Neural crest cell (in vitro differentiated cells): ENCODE measurements at regions not wholly inside any gene's neighbourhood (a gene's known extent, or its start where the extent isn't known, plus 50 kb on each side); places are given as distances from the start of the nearest gene placed in this dataset.

Experiments used
- DNase-seq: peaks from one replicate; pipeline ENCODE4 v3.0.0; 2021; ENCODE audit warnings: low read depth, mixed read lengths, low spot score
- H3K27ac Mint-ChIP-seq: one replicate; pipeline ENCODE4 v1.8.0; 2021; ENCODE audit warnings: mild to moderate bottlenecking, mixed read lengths; ENCODE audit not compliant: unreplicated experiment
- H3K27me3 Mint-ChIP-seq: 2 replicates; pipeline ENCODE4 v1.8.0; 2021; ENCODE audit warnings: low read depth, mild to moderate bottlenecking, mixed read lengths
- H3K36me3 Mint-ChIP-seq: 2 replicates; pipeline ENCODE4 v1.8.0; 2021; ENCODE audit warnings: low read depth, mild to moderate bottlenecking, mixed read lengths
- H3K4me1 Mint-ChIP-seq: 2 replicates; pipeline ENCODE4 v1.8.0; 2021; ENCODE audit warnings: mixed read lengths
- H3K4me3 Mint-ChIP-seq: one replicate; pipeline ENCODE4 v1.8.0; 2021; ENCODE audit warnings: mild to moderate bottlenecking, mixed read lengths
- H3K9me3 Mint-ChIP-seq: 2 replicates; pipeline ENCODE4 v1.8.0; 2021; ENCODE audit warnings: mixed read lengths
- CTCF ChIP-seq: fragments of 200-600 bp; sonication (generic); conservative IDR thresholded peaks from 2 replicates; pipeline ENCODE4 v1.5.0; 2021; ENCODE audit warnings: antibody characterized with exemption, mild to moderate bottlenecking

- TF ChIP-seq CTCF = no peak
- no peak overlapping the region for H3K4me3 Mint-ChIP-seq
- no peak for DNase-seq
- no peaks in the 10 kb centered on the region for H3K27me3 Mint-ChIP-seq
- peaks cover 3% of the 10 kb centered on the region for H3K4me1 Mint-ChIP-seq
- H3K9me3 Mint-ChIP-seq = peaks cover 8% of the 10 kb centered on the region
- H3K27ac Mint-ChIP-seq = no peak overlapping the region
- peaks cover 4% of the 10 kb centered on the region for H3K36me3 Mint-ChIP-seq
These were observed 342.2 kb downstream of the PPARGC1A start for GRCh38 chr4:23547601-23548000.

- Mint-ChIP-seq H3K27ac (no peak overlapping the region), H3K27me3 (no peaks in the 10 kb centered on the region), H3K36me3 (peaks cover 4% of the 10 kb centered on the region), H3K9me3 (peaks cover 8% of the 10 kb centered on the region), H3K4me1 (peaks cover 3% of the 10 kb centered on the region), H3K4me3 (no peak overlapping the region)
- DNase-seq = no peak
- TF ChIP-seq CTCF = no peak
These were observed 342.8 kb downstream of the PPARGC1A start for GRCh38 chr4:23547096-23547495.

GRCh38 chr4:23539969-23540569, 349.8 kb downstream of the PPARGC1A start:
- peaks cover 25% of the 10 kb centered on the region for H3K9me3 Mint-ChIP-seq
- peaks cover 7% of the 10 kb centered on the region for H3K36me3 Mint-ChIP-seq

GRCh38 chr4:23533859-23534258, 356.0 kb downstream of the PPARGC1A start:
- no peak for TF ChIP-seq CTCF
- H3K27ac Mint-ChIP-seq = no peak overlapping the region

More at GRCh38 chr4:23539969-23540569, 349.8 kb downstream of the PPARGC1A start:
- TF ChIP-seq CTCF = no peak
- DNase-seq = no peak
- Mint-ChIP-seq H3K27ac (no peak overlapping the region), H3K27me3 (no peaks in the 10 kb centered on the region), H3K4me3 (no peak overlapping the region), H3K4me1 (peaks cover 10% of the 10 kb centered on the region)

GRCh38 chr4:23516716-23517115, 373.1 kb downstream of the PPARGC1A start:
- H3K4me3 Mint-ChIP-seq = no peak overlapping the region
- H3K27me3 Mint-ChIP-seq = no peaks in the 10 kb centered on the region
- DNase-seq = no peak
- H3K4me1 Mint-ChIP-seq = no peaks in the 10 kb centered on the region
- H3K36me3 Mint-ChIP-seq = no peaks in the 10 kb centered on the region
- no peak for TF ChIP-seq CTCF
- peaks cover 16% of the 10 kb centered on the region for H3K9me3 Mint-ChIP-seq
- no peak overlapping the region for H3K27ac Mint-ChIP-seq

More at GRCh38 chr4:23533859-23534258, 356.0 kb downstream of the PPARGC1A start:
- Mint-ChIP-seq H3K36me3 (peaks cover 3% of the 10 kb centered on the region), H3K4me3 (no peak overlapping the region), H3K4me1 (no peaks in the 10 kb centered on the region), H3K9me3 (peaks cover 25% of the 10 kb centered on the region), H3K27me3 (no peaks in the 10 kb centered on the region)
- DNase-seq = no peak
